ENCODE measurements at regions not wholly inside any gene's neighbourhood (a gene's known extent, or its start where the extent isn't known, plus 50 kb on each side); places are given as distances from the start of the nearest gene placed in this dataset.
"Not testable (repeated sequence)": the region's sequence is repeated elsewhere in the genome, so short reads cannot be mapped to it uniquely, and the experiment has no call there.

GRCh38 chr2:192410319-192410718, 215.6 kb upstream of the TMEFF2 start:
- DNase-seq = no peak

- DNase-seq = no peak
These were observed 213.0 kb upstream of the TMEFF2 start for GRCh38 chr2:192407692-192408091.

DNA sequence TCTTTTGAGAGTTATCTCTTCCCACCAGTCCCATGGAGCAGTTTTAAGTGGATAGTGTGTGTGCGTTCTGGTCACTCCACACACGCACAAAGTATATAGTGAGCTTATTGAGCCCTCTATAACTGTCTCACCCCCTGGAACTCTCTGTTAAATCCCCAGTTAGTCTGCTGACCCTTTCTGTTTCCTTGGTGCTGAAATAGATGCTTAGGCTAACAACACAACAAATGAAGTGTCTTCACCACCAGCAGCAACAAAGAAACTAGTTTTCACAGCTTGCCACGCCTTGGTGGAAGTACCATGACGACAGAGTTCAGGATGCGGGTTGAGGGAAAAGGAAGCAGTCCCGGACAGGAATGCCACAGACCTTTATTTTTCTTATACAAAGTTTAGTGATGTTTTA, 203.5 kb upstream of the TMEFF2 start:
- DNase-seq = no peak

- no peak for DNase-seq
These were observed 199.9 kb upstream of the TMEFF2 start for GRCh38 chr2:192394605-192395004.

DNA sequence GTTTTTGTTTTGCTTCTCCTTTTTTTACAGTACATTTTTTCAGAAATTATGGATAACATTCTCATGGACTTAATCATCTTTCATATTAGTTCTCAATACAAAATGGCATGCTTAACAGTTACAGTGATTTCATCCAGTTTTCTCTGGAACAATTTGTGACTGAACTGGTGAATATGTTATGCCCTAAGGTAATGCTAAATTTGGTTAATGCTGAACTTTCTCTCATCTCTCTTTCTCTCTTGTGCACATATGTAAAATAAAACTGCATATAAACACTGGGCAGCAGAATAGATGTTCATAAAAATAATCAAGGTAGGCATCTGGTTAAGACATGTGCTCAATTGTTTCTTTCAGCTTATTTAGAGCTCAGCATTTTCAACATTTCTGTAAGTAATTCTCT, 196.3 kb upstream of the TMEFF2 start:
- DNase-seq = no peak

DNA sequence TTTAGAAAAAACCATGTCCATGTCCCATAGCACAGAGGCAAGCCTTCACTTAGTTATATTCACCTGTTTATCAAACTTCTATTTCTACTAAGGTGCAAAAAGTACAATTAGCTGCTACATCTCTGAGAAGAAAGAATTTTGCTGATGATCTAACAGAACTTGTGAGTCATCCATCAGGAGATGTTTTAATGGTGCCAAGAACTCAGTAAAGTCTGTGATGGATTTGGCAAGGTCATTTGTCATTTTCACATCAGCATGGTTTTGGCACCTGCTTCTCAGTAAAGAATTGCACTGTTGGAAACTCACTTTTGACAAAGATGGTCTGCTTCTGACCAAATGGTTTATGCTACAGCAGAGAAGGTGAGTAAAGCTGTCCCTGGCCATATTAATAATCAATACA, 195.7 kb upstream of the TMEFF2 start:
- DNase-seq = no peak

- not testable (repeated sequence) for DNase-seq
These were observed 189.5 kb upstream of the TMEFF2 start for GRCh38 chr2:192384191-192384590.

DNA sequence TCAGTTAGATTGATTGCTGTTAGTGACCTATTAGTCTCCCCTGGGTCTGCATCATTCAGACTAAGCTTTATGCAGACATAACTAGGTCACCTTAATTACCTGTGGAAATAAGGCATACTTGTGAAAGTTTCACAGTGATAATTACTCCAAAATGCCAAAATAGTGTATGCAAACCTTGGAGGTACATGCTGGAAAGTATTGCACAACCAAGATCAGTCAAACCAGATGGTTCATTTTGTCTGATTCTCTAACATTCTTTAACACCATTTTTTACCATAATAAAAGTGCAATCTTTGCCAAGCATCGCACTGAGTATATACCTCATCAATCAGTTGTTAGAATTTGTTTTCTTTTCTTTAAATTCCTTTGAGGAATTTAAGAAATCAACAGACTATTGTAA, 186.3 kb upstream of the TMEFF2 start:
- DNase-seq = no peak

DNA sequence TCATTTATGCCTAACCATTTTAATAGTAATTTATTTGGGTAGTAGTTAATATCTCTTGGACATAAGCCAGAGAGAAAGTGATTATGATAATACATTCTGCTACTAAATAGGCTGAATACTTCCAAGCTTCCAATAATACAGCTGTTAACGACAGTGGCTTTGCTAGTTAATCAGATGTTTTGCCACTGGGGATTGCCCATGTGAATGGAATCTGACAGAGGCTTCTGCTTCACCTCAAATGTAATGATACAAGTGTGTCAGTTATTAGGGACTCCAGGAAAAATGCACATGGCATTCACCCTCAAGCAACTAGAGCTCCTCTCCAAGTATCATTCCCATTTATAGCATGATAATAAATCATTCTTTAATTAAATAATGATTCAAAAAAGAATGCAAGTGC, 185.0 kb upstream of the TMEFF2 start:
- no peak for DNase-seq

- no peak for DNase-seq
These were observed 182.4 kb upstream of the TMEFF2 start for GRCh38 chr2:192377173-192377572.

GRCh38 chr2:192373754-192374153, 179.0 kb upstream of the TMEFF2 start:
- DNase-seq = peak; percentile 3

- no peak for DNase-seq
These were observed 178.5 kb upstream of the TMEFF2 start for GRCh38 chr2:192373221-192373620.

DNA sequence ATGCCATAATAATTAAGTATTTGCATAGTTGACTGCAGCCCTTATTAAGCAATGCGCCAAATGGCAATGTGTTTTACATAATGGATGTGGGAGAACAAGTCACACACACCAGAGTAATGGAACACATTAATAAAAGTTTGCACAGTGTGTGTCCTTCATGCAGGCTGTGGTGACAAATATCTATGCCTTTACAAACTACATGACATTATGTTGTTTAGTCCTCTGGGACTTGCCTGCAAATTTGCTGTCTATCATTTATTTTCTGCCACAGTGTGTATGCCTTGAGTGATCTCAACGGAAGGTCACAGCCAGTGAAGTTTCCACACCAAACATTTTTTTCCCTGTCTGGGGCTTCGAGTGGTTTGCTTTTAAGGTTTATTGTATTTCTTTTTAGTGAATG, 175.2 kb upstream of the TMEFF2 start:
- DNase-seq = no peak

- DNase-seq = no peak
These were observed 162.5 kb upstream of the TMEFF2 start for GRCh38 chr2:192357217-192357616.

DNA sequence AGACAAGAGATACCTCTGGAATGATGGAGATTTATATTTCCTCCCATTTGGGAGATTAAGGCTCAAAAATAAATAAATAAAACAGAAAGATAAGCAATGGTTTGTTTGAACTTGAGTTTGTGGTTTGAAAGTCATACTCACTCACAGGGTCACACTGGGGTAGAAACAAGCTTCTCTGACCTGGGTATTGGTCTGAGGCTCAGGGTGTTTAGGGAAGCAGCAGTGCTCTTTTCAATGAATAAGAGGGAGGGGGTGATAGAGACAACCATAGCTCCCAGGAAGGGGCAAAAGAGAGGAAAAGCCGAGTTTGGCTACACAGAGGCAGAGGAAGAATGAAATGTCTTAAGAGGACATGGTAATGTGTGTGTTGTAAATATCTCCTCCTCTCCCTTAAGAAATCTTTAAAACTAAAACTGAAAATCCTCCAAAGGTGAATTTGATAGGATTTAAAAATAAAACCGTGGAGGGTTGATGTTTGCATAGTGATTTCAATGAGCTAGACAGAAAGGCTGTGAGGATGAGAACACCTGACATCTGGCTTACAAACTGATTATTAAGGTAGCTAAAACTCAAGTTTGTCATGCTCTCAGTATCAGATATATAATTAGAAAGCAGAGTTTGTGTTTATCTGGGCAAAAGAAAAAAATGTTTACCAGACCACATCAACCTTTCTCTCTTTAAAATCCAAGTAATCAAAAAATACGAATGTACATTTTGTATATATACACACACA, 159.9 kb upstream of the TMEFF2 start:
- no peak for DNase-seq

DNA sequence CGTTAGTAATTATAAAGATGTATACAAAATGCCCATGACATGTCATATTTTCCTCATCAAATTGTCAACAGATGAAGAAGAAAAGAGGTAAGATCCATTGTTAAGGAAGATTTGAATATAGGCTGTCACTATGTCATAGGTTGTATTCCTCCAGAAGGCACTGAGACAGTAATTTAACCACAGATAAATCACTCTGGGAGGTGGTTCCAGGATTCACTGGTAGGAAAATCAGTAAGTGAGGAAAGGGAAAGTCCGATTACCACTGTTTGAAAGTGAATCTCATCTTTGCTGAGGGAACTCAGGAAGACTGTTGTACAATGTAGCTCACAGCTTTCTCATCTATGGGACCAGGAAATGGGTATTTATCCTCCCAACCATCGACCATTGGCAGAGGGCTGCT, 152.8 kb upstream of the TMEFF2 start:
- no peak for DNase-seq

- no peak for DNase-seq
These were observed 150.6 kb upstream of the TMEFF2 start for GRCh38 chr2:192345287-192345686.

DNA sequence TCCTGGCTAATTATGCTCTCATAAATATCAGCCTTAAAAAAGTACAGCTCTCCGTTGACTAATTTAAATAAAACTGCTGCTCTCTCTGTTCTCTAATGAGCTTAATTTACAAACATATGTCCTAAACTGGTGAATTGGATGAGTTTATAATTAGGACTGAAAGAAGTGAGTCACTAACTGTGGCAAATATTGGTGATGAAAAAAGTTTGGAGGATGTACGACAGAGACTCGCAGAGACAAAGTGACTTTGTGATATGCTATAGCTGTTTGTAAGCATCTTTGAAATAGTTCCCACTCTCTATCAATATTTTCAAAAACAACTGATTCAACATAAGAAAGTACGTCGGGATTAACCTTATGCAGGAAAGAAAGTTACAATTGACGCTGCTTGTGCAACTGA, 138.9 kb upstream of the TMEFF2 start:
- no peak for DNase-seq

DNA sequence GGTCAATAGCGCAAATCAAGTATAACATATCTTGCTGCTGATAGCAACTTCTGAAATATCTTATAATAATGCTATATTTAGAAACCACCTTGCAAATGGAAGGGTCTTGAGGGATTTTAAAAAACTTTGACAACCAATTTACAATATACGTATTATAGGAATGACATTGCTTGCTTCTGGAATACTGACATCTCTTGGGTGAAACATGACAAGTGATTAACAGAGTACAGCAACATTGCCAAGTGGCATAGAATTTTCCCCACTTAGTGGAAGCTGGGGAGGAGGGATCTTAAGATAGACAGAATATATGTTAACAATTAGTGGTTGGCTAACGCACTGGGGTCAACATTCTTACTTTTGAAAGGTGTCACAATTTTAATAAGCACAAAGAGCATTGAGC, 133.6 kb upstream of the TMEFF2 start:
- no peak for DNase-seq

DNA sequence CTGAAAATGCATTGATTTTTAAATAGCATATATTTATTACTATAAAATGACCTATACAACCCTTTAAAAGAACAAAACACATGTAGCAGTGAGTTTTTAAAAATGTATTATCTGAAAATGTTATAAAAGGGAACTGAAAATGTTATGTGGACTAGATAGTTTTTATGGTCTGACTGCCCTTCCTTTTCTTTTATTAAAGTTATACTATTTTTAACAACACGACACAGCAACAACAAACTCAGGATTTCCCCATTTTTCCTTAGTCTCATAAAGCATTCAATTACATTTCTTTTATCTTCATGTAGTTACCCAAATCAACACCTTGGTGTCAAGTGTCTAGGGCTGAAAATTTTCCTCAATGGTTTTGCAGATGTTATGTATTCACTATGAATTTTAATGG, 132.8 kb upstream of the TMEFF2 start:
- no peak for DNase-seq

DNA sequence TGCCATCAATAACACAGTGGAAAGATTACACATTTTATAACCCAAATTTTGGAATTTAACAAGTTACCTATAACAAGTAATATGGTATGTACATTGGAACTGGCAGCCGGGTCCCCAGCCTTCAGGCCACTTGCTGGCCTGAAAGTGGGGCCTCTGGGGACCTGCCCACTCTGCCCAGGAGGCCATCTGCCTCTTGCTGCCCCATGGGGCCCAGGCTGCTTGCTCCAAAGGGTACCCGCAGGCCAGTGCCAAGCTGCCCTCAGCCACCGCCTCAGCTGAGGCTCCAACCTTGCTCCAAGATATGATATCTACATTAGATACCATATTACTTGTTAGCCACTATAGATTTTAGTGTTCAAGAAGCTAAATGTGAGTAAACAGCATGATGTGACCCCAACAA, 120.8 kb upstream of the TMEFF2 start:
- no peak for DNase-seq

DNA sequence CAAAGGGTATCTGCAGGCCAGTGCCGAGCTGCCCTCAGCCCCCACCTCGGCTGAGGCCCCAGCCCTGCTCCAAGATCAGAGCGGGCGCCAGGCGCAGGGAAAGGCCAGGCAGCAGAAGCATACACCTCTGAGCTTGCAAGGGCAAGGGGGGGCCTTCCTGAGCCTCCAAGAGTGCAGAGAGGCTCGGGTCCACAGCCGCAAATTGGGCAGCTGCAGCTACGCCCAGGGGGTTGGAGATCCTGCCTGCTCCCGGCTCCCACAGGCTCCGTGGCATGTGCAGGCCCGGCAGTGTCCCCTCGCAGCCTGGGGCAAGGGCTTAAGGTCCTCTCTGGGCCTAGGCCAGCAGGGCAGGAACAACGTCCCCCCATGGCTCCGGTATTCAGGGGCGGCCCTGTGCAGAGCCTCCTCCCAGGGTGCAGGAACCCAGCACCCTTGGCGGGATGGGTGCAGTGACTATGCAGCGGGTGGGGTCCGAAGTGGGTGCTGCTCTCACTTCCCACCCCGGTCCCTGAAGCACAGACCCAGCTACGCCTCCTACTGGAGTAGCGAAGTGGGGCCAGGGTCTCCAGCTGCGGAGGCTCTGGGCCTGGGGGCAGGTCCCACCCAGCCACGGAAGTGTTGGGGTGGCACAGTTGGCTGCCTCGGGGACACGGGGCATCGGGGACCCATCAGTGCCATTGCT, 120.2 kb upstream of the TMEFF2 start:
- DNase-seq = no peak

GRCh38 chr2:192313773-192314172, 119.0 kb upstream of the TMEFF2 start:
- no peak for DNase-seq

GRCh38 chr2:192311701-192312460, 117.1 kb upstream of the TMEFF2 start:
- no peak for DNase-seq

Data from fibroblast of skin of back (primary cell).